CD4-positive, alpha-beta T cell (primary cell): ENCODE measurements at regions not wholly inside any gene's neighbourhood (a gene's known extent, or its start where the extent isn't known, plus 50 kb on each side); places are given as distances from the start of the nearest gene placed in this dataset.

Source experiments
- ATAC-seq: fragments of 200-7000 bp; cut with Tn5 transposase; one replicate; pipeline ENCODE4 v1.10.0; 2022; ENCODE audit warnings: mild to moderate bottlenecking; ENCODE audit not compliant: poor library complexity
- CTCF ChIA-PET: fragments of 350-600 bp; sonication (Branson Sonifier 250); formaldehyde crosslinking; loops from one replicate; lab custom pipeline; 2021; ENCODE audit warnings: antibody characterized with exemption, inconsistent platforms; lab: Charles Lee
- POLR2A ChIA-PET: fragments of 350-600 bp; sonication (Branson Sonifier 250); formaldehyde crosslinking; loops from one replicate; lab custom pipeline; 2021; ENCODE audit warnings: antibody characterized with exemption, inconsistent platforms; lab: Charles Lee
- DNase-seq, 14 experiments: peaks; one replicate each; pipeline ENCODE4 v3.0.0-alpha.2; 2013 to 2020; ENCODE audit warnings: mixed read lengths in 2 of 14
- H3K27ac ChIP-seq, 2 donors: one replicate each; pipeline versions ENCODE4 v1.5.1 to v1.7.0; 2013; ENCODE audit warnings: low read length in 2 of 2, low read depth in 1 of 2, mild to moderate bottlenecking in 1 of 2
- H3K27me3 ChIP-seq, 2 experiments: 1 replicate in 1 of 2; 2 replicates in 1 of 2; pipeline versions ENCODE4 v1.6.1 to v1.7.0; 2013; ENCODE audit warnings: low read length in 2 of 2, control low read depth in 1 of 2, mild to moderate bottlenecking in 1 of 2, moderate library complexity in 1 of 2; ENCODE audit not compliant: insufficient read depth in 2 of 2, control insufficient read depth in 1 of 2
- H3K36me3 ChIP-seq: one replicate; pipeline ENCODE4 v1.6.1; 2013; ENCODE audit warnings: low read length, control low read depth; ENCODE audit not compliant: insufficient read depth
- H3K4me1 ChIP-seq: one replicate; pipeline ENCODE4 v1.6.1; 2013; ENCODE audit warnings: low read length, control low read depth; ENCODE audit not compliant: insufficient read depth
- H3K4me3 ChIP-seq: one replicate; pipeline ENCODE4 v1.5.1; 2013; ENCODE audit warnings: mild to moderate bottlenecking, low read length, moderate library complexity
- H3K9me3 ChIP-seq, 2 experiments: 1 replicate in 1 of 2; 2 replicates in 1 of 2; pipeline versions ENCODE4 v1.6.1 to v1.7.0; 2013; ENCODE audit warnings: low read length in 2 of 2, mild to moderate bottlenecking in 2 of 2, control low read depth in 1 of 2, moderate library complexity in 1 of 2; ENCODE audit not compliant: control insufficient read depth in 1 of 2, insufficient read depth in 1 of 2
- H3K27ac Mint-ChIP-seq: one replicate; pipeline ENCODE4 v1.8.0; 2020; ENCODE audit warnings: mixed read lengths
- H3K27me3 Mint-ChIP-seq: one replicate; pipeline ENCODE4 v1.8.0; 2021; ENCODE audit warnings: mixed read lengths
- H3K36me3 Mint-ChIP-seq: one replicate; pipeline ENCODE4 v1.8.0; 2021; ENCODE audit warnings: low read depth, mixed read lengths
- H3K4me1 Mint-ChIP-seq: one replicate; pipeline ENCODE4 v1.8.0; 2021; ENCODE audit warnings: low read depth, mixed read lengths
- H3K4me3 Mint-ChIP-seq: one replicate; pipeline ENCODE4 v1.8.0; 2020; ENCODE audit warnings: mild to moderate bottlenecking, mixed read lengths
- H3K9me3 Mint-ChIP-seq: one replicate; pipeline ENCODE4 v1.8.0; 2020; ENCODE audit warnings: mixed read lengths
- CTCF ChIP-seq: fragments of 200-600 bp; IDR thresholded peaks from one replicate; pipeline ENCODE4 v1.8.0; 2022; ENCODE audit warnings: antibody characterized with exemption, mild to moderate bottlenecking
- intact Hi-C, 2 experiments: fragments of 100-400 bp; cut with DNase I in 1 of 2; cut with micrococcal nuclease in 1 of 2; formaldehyde crosslinking; loops; one replicate each; pipeline versions ENCODE4 v1.15.1 to v1.9.0; 2023 to 2025; cut with DNase I, micrococcal nuclease

- POLR2A ChIA-PET: no interaction called here
- CTCF ChIA-PET: interaction anchor here (0.6 kb wide), 1 partner anchor 8 kb away, joined by 3 read pairs; no protein-coding TSS in a partner anchor
- no peak overlapping the region for H3K27ac Mint-ChIP-seq
- no peak overlapping the region for H3K27ac ChIP-seq
- no peak overlapping the region for H3K4me3 Mint-ChIP-seq
- H3K4me3 ChIP-seq: no peak overlapping the region
- H3K27me3 Mint-ChIP-seq: no peaks in the 10 kb centered on the region
- H3K27me3 ChIP-seq: no peaks in the 10 kb centered on the region
- H3K4me1 Mint-ChIP-seq: peaks cover 4% of the 10 kb centered on the region
- no peaks in the 10 kb centered on the region for H3K9me3 ChIP-seq
- H3K36me3 ChIP-seq: no peaks in the 10 kb centered on the region
- H3K4me1 ChIP-seq: no peaks in the 10 kb centered on the region
- DNase-seq (no peak), ATAC-seq (no peak)
- no peak for TF ChIP-seq CTCF
- H3K36me3 Mint-ChIP-seq: no peaks in the 10 kb centered on the region
- H3K9me3 Mint-ChIP-seq: no peaks in the 10 kb centered on the region
- intact Hi-C loops: no loop called here
Observed at GRCh38 chr10:90989378-90989777, 68.5 kb upstream of the ANKRD1 start.

GRCh38 chr10:90992462-90992861 is 71.6 kb upstream of the ANKRD1 start:
- H3K27me3 Mint-ChIP-seq: no peaks in the 10 kb centered on the region
- POLR2A ChIA-PET: interaction anchor here (0.6 to 0.7 kb wide), 2 partner anchors 170 to 178 kb away, joined by 3 read pairs; no protein-coding TSS in a partner anchor
- no peak for TF ChIP-seq CTCF
- no peaks in the 10 kb centered on the region for H3K4me1 ChIP-seq
- H3K9me3 Mint-ChIP-seq: no peaks in the 10 kb centered on the region
- no peak overlapping the region for H3K4me3 Mint-ChIP-seq
- H3K9me3 ChIP-seq: no peaks in the 10 kb centered on the region
- H3K36me3 ChIP-seq: no peaks in the 10 kb centered on the region
- CTCF ChIA-PET: no interaction called here
- no peak overlapping the region for H3K27ac Mint-ChIP-seq
- no peaks in the 10 kb centered on the region for H3K36me3 Mint-ChIP-seq
- no peak overlapping the region for H3K27ac ChIP-seq
- H3K4me1 Mint-ChIP-seq: no peaks in the 10 kb centered on the region
- ATAC-seq: no peak
- intact Hi-C loops: no loop called here
- no peaks in the 10 kb centered on the region for H3K27me3 ChIP-seq
- DNase-seq: no peak
- no peak overlapping the region for H3K4me3 ChIP-seq

- H3K4me3 ChIP-seq: no peak overlapping the region
- H3K27me3 Mint-ChIP-seq: no peaks in the 10 kb centered on the region
- ATAC-seq (no peak), DNase-seq (no peak)
- no peak overlapping the region for H3K27ac Mint-ChIP-seq
- CTCF ChIA-PET: no interaction called here
- POLR2A ChIA-PET: interaction anchor here (0.6 kb wide), 1 partner anchor 169 kb away, joined by 3 read pairs; no protein-coding TSS in a partner anchor
- H3K27me3 ChIP-seq: no peaks in the 10 kb centered on the region
- intact Hi-C loops: no loop called here
- no peak for TF ChIP-seq CTCF
- H3K27ac ChIP-seq: no peak overlapping the region
- H3K4me1 ChIP-seq: no peaks in the 10 kb centered on the region
- H3K9me3 ChIP-seq: no peaks in the 10 kb centered on the region
- H3K36me3 Mint-ChIP-seq: no peaks in the 10 kb centered on the region
- no peaks in the 10 kb centered on the region for H3K36me3 ChIP-seq
- H3K4me3 Mint-ChIP-seq: no peak overlapping the region
- no peaks in the 10 kb centered on the region for H3K4me1 Mint-ChIP-seq
- H3K9me3 Mint-ChIP-seq: no peaks in the 10 kb centered on the region
Observed at GRCh38 chr10:90993340-90993739, 72.5 kb upstream of the ANKRD1 start.
